ENCODE measurements at regions not wholly inside any gene's neighbourhood (a gene's known extent, or its start where the extent isn't known, plus 50 kb on each side); places are given as distances from the start of the nearest gene placed in this dataset.

GRCh38 chr1:217968085-217968484 is 317.0 kb upstream of the RRP15 start:
- DNase-seq (no peak), ATAC-seq (ENCODE audit: insufficient read depth, low FRiP score) (no peak)
- 78 to 91% methylated on average over 6 to 7 of the region's 7 CpGs for WGBS, 2 donors
- no peaks in the 10 kb centered on the region for H3K4me1 ChIP-seq (ENCODE audit: control insufficient read depth in 5 of 5, insufficient read depth in 5 of 5, low read length in 5 of 5)
- peaks cover 0 to 17% (median 2%) of the 10 kb centered on the region in 4 donors for H3K9me3 ChIP-seq (ENCODE audit: control insufficient read depth in 4 of 4, insufficient read depth in 3 of 4, low read length in 3 of 4)
- H3K36me3 ChIP-seq (ENCODE audit: control insufficient read depth in 4 of 4, insufficient read depth in 4 of 4, low read length in 4 of 4), result no peaks in the 10 kb centered on the region
- H3K27me3 ChIP-seq (ENCODE audit: control insufficient read depth in 3 of 3, insufficient read depth in 3 of 3, low read length in 2 of 3), result no peaks in the 10 kb centered on the region
- no peak overlapping the region for H3K4me3 ChIP-seq
- no peak for TF ChIP-seq CTCF (IDR thresholded peaks at IDR 0.05; ENCODE audit: control extremely low read depth, extremely low read depth)
- H3K27ac ChIP-seq (ENCODE audit: low read depth in 1 of 2, low read length in 1 of 2), result no peak overlapping the region
- H3K9ac ChIP-seq (ENCODE audit: insufficient read depth in 1 of 2, low read length in 2 of 2), result no peak overlapping the region

GRCh38 chr1:217969428-217969827 is 315.7 kb upstream of the RRP15 start:
- Histone ChIP-seq H3K36me3 (ENCODE audit: control insufficient read depth in 4 of 4, insufficient read depth in 4 of 4, low read length in 4 of 4) (no peaks in the 10 kb centered on the region), H3K4me1 (ENCODE audit: control insufficient read depth in 5 of 5, insufficient read depth in 5 of 5, low read length in 5 of 5) (no peaks in the 10 kb centered on the region), H3K27me3 (ENCODE audit: control insufficient read depth in 3 of 3, insufficient read depth in 3 of 3, low read length in 2 of 3) (no peaks in the 10 kb centered on the region), H3K4me3 (no peak overlapping the region), H3K9me3 (ENCODE audit: control insufficient read depth in 4 of 4, insufficient read depth in 3 of 4, low read length in 3 of 4) (peaks cover 0 to 17% (median 2%) of the 10 kb centered on the region in 4 donors), H3K27ac (ENCODE audit: low read depth in 1 of 2, low read length in 1 of 2) (no peak overlapping the region), H3K9ac (ENCODE audit: insufficient read depth in 1 of 2, low read length in 2 of 2) (no peak overlapping the region)
- DNase-seq, result no peak
- ATAC-seq (ENCODE audit: insufficient read depth, low FRiP score), result no peak
- WGBS, 2 donors, result 81 to 88% methylated on average over 8 of the region's 8 CpGs
- no peak for TF ChIP-seq CTCF (IDR thresholded peaks at IDR 0.05; ENCODE audit: control extremely low read depth, extremely low read depth)

- Histone ChIP-seq H3K9ac (ENCODE audit: insufficient read depth in 1 of 2, low read length in 2 of 2) (no peak overlapping the region), H3K4me3 (no peak overlapping the region), H3K9me3 (ENCODE audit: control insufficient read depth in 4 of 4, insufficient read depth in 3 of 4, low read length in 3 of 4) (peaks cover 0 to 2% (median 0%) of the 10 kb centered on the region in 4 donors), H3K36me3 (ENCODE audit: control insufficient read depth in 4 of 4, insufficient read depth in 4 of 4, low read length in 4 of 4) (no peaks in the 10 kb centered on the region), H3K27me3 (ENCODE audit: control insufficient read depth in 3 of 3, insufficient read depth in 3 of 3, low read length in 2 of 3) (no peaks in the 10 kb centered on the region), H3K27ac (ENCODE audit: low read depth in 1 of 2, low read length in 1 of 2) (no peak overlapping the region), H3K4me1 (ENCODE audit: control insufficient read depth in 5 of 5, insufficient read depth in 5 of 5, low read length in 5 of 5) (no peaks in the 10 kb centered on the region)
- ATAC-seq (ENCODE audit: insufficient read depth, low FRiP score), result no peak
- no peak for DNase-seq
- TF ChIP-seq CTCF (IDR thresholded peaks at IDR 0.05; ENCODE audit: control extremely low read depth, extremely low read depth), result no peak
Measured at GRCh38 chr1:217977943-217978342, 307.1 kb upstream of the RRP15 start.

GRCh38 chr1:217981430-217981829 is 303.7 kb upstream of the RRP15 start:
- Histone ChIP-seq H3K36me3 (ENCODE audit: control insufficient read depth in 4 of 4, insufficient read depth in 4 of 4, low read length in 4 of 4) (no peaks in the 10 kb centered on the region), H3K27me3 (ENCODE audit: control insufficient read depth in 3 of 3, insufficient read depth in 3 of 3, low read length in 2 of 3) (no peaks in the 10 kb centered on the region), H3K9ac (ENCODE audit: insufficient read depth in 1 of 2, low read length in 2 of 2) (no peak overlapping the region), H3K4me3 (no peak overlapping the region), H3K4me1 (ENCODE audit: control insufficient read depth in 5 of 5, insufficient read depth in 5 of 5, low read length in 5 of 5) (no peaks in the 10 kb centered on the region), H3K27ac (ENCODE audit: low read depth in 1 of 2, low read length in 1 of 2) (no peak overlapping the region), H3K9me3 (ENCODE audit: control insufficient read depth in 4 of 4, insufficient read depth in 3 of 4, low read length in 3 of 4) (peaks cover 0 to 2% (median 0%) of the 10 kb centered on the region in 4 donors)
- DNase-seq (no peak), ATAC-seq (ENCODE audit: insufficient read depth, low FRiP score) (no peak)
- 70 to 85% methylated on average over 1 of the region's 1 CpG for WGBS, 2 donors
- no peak for TF ChIP-seq CTCF (IDR thresholded peaks at IDR 0.05; ENCODE audit: control extremely low read depth, extremely low read depth)

Data from lung (tissue), 11 donors.